ENCODE measurements at regions not wholly inside any gene's neighbourhood (a gene's known extent, or its start where the extent isn't known, plus 50 kb on each side); places are given as distances from the start of the nearest gene placed in this dataset.

GRCh38 chr15:31489801-31490646 lies 163.4 kb downstream of the KLF13 start:
- Histone ChIP-seq H3K79me1 (ENCODE audit: low read length) (no peaks in the 10 kb centered on the region), H3K4ac (ENCODE audit: low read depth, low read length) (no peak overlapping the region), H4K8ac (ENCODE audit: low read depth, low read length) (no peak overlapping the region), H3K36me3 (ENCODE audit: control insufficient read depth, insufficient read depth, low read length) (no peaks in the 10 kb centered on the region), H3K4me3 (ENCODE audit: low read length) (no peak overlapping the region), H2BK15ac (replicated peaks; ENCODE audit: low read depth) (no peak overlapping the region), H3K9ac (ENCODE audit: low read length) (no peak overlapping the region), H3K27ac (ENCODE audit: low read depth, low read length) (no peak overlapping the region), H3K18ac (ENCODE audit: low read length) (no peak overlapping the region), H3K79me2 (ENCODE audit: control insufficient read depth, insufficient read depth, low read length) (no peaks in the 10 kb centered on the region), H3K56ac (ENCODE audit: low read length) (no peak overlapping the region), H4K5ac (ENCODE audit: low read length) (no peak overlapping the region), H2BK5ac (ENCODE audit: low read length) (no peak overlapping the region), H3K4me2 (ENCODE audit: low read length) (no peak overlapping the region), H3K23ac (ENCODE audit: low read length) (no peak overlapping the region), H2AK5ac (ENCODE audit: low read length) (no peak overlapping the region), H3K27me3 (ENCODE audit: insufficient read depth, low read length, poor library complexity) (no peaks in the 10 kb centered on the region), H2BK120ac (ENCODE audit: low read depth, low read length) (no peak overlapping the region), H3K4me1 (ENCODE audit: control insufficient read depth, low read depth, low read length) (no peaks in the 10 kb centered on the region)
- peak; percentile 63 for DNase-seq
- WGBS (ENCODE audit: extremely low coverage, insufficient coverage, low lambda C conversion rate) = no CpG with 5 or more reads among the region's 12 CpGs

- WGBS (ENCODE audit: extremely low coverage, insufficient coverage, low lambda C conversion rate) = no CpG with 5 or more reads among the region's 4 CpGs
- no peaks in the 10 kb centered on the region for H3K79me2 ChIP-seq (ENCODE audit: control insufficient read depth, insufficient read depth, low read length)
- DNase-seq = no peak
- no peak overlapping the region for H3K4ac ChIP-seq (ENCODE audit: low read depth, low read length)
- no peak overlapping the region for H3K4me3 ChIP-seq (ENCODE audit: low read length)
- H2BK5ac ChIP-seq (ENCODE audit: low read length) = no peak overlapping the region
- H3K79me1 ChIP-seq (ENCODE audit: low read length) = no peaks in the 10 kb centered on the region
- no peaks in the 10 kb centered on the region for H3K27me3 ChIP-seq (ENCODE audit: insufficient read depth, low read length, poor library complexity)
- H3K56ac ChIP-seq (ENCODE audit: low read length) = no peak overlapping the region
- H4K8ac ChIP-seq (ENCODE audit: low read depth, low read length) = no peak overlapping the region
- H2BK120ac ChIP-seq (ENCODE audit: low read depth, low read length) = no peak overlapping the region
- no peak overlapping the region for H3K9ac ChIP-seq (ENCODE audit: low read length)
- no peaks in the 10 kb centered on the region for H3K4me1 ChIP-seq (ENCODE audit: control insufficient read depth, low read depth, low read length)
- H3K36me3 ChIP-seq (ENCODE audit: control insufficient read depth, insufficient read depth, low read length) = no peaks in the 10 kb centered on the region
- no peak overlapping the region for H4K5ac ChIP-seq (ENCODE audit: low read length)
- no peak overlapping the region for H2AK5ac ChIP-seq (ENCODE audit: low read length)
- H3K27ac ChIP-seq (ENCODE audit: low read depth, low read length) = no peak overlapping the region
- H3K23ac ChIP-seq (ENCODE audit: low read length) = no peak overlapping the region
- no peak overlapping the region for H3K4me2 ChIP-seq (ENCODE audit: low read length)
- no peak overlapping the region for H2BK15ac ChIP-seq (replicated peaks; ENCODE audit: low read depth)
- no peak overlapping the region for H3K18ac ChIP-seq (ENCODE audit: low read length)
Measured at GRCh38 chr15:31494786-31495185, 168.2 kb downstream of the KLF13 start.

GRCh38 chr15:31495281-31495680 lies 168.6 kb downstream of the KLF13 start:
- Histone ChIP-seq H3K4me2 (ENCODE audit: low read length) (no peak overlapping the region), H3K56ac (ENCODE audit: low read length) (no peak overlapping the region), H4K8ac (ENCODE audit: low read depth, low read length) (no peak overlapping the region)

GRCh38 chr15:31497838-31498237 lies 171.2 kb downstream of the KLF13 start:
- Histone ChIP-seq H3K79me1 (ENCODE audit: low read length) (no peaks in the 10 kb centered on the region), H3K27me3 (ENCODE audit: insufficient read depth, low read length, poor library complexity) (no peaks in the 10 kb centered on the region), H2BK15ac (replicated peaks; ENCODE audit: low read depth) (no peak overlapping the region), H3K56ac (ENCODE audit: low read length) (no peak overlapping the region), H4K8ac (ENCODE audit: low read depth, low read length) (no peak overlapping the region), H3K4me1 (ENCODE audit: control insufficient read depth, low read depth, low read length) (peaks cover 3% of the 10 kb centered on the region), H3K4me3 (ENCODE audit: low read length) (no peak overlapping the region), H3K79me2 (ENCODE audit: control insufficient read depth, insufficient read depth, low read length) (no peaks in the 10 kb centered on the region), H3K18ac (ENCODE audit: low read length) (no peak overlapping the region), H3K9ac (ENCODE audit: low read length) (no peak overlapping the region), H2BK120ac (ENCODE audit: low read depth, low read length) (no peak overlapping the region), H2AK5ac (ENCODE audit: low read length) (no peak overlapping the region), H3K36me3 (ENCODE audit: control insufficient read depth, insufficient read depth, low read length) (no peaks in the 10 kb centered on the region), H2BK5ac (ENCODE audit: low read length) (no peak overlapping the region), H3K27ac (ENCODE audit: low read depth, low read length) (no peak overlapping the region), H3K4ac (ENCODE audit: low read depth, low read length) (no peak overlapping the region), H3K4me2 (ENCODE audit: low read length) (no peak overlapping the region), H3K23ac (ENCODE audit: low read length) (no peak overlapping the region), H4K5ac (ENCODE audit: low read length) (no peak overlapping the region)
- WGBS (ENCODE audit: extremely low coverage, insufficient coverage, low lambda C conversion rate) = no CpG with 5 or more reads among the region's 2 CpGs
- DNase-seq = no peak

More at GRCh38 chr15:31495281-31495680, 168.6 kb downstream of the KLF13 start:
- H3K4me3 ChIP-seq (ENCODE audit: low read length) = no peak overlapping the region
- H3K79me2 ChIP-seq (ENCODE audit: control insufficient read depth, insufficient read depth, low read length) = no peaks in the 10 kb centered on the region
- H3K4me1 ChIP-seq (ENCODE audit: control insufficient read depth, low read depth, low read length) = no peaks in the 10 kb centered on the region
- no peaks in the 10 kb centered on the region for H3K36me3 ChIP-seq (ENCODE audit: control insufficient read depth, insufficient read depth, low read length)
- H4K5ac ChIP-seq (ENCODE audit: low read length) = no peak overlapping the region
- H3K23ac ChIP-seq (ENCODE audit: low read length) = no peak overlapping the region
- no peak overlapping the region for H3K4ac ChIP-seq (ENCODE audit: low read depth, low read length)
- no peak for DNase-seq
- no peak overlapping the region for H2AK5ac ChIP-seq (ENCODE audit: low read length)
- H2BK15ac ChIP-seq (replicated peaks; ENCODE audit: low read depth) = no peak overlapping the region
- H3K18ac ChIP-seq (ENCODE audit: low read length) = no peak overlapping the region
- H3K27ac ChIP-seq (ENCODE audit: low read depth, low read length) = no peak overlapping the region
- H2BK5ac ChIP-seq (ENCODE audit: low read length) = no peak overlapping the region
- WGBS (ENCODE audit: extremely low coverage, insufficient coverage, low lambda C conversion rate) = no CpG with 5 or more reads among the region's 4 CpGs
- no peak overlapping the region for H3K9ac ChIP-seq (ENCODE audit: low read length)
- H3K79me1 ChIP-seq (ENCODE audit: low read length) = no peaks in the 10 kb centered on the region
- H3K27me3 ChIP-seq (ENCODE audit: insufficient read depth, low read length, poor library complexity) = no peaks in the 10 kb centered on the region
- no peak overlapping the region for H2BK120ac ChIP-seq (ENCODE audit: low read depth, low read length)

DNA sequence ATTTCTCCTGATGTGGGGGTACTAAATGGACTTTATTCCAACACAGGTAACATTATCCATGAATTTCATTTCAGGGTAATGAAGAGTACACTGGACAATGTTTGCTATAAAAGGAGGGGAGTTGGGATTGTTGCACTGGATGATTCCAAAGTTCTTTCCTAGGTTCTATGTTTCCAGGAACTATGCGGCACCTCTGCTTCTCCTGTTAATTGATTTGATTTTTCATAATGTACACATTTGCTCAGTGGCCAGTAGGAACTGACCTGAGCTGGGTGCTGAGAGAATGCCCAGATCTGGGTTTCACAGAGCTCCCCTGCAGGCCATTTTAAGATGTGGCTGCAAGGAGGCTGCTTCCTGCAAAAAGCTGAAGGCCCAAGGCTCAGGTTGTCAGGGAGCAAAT lies 171.7 kb downstream of the KLF13 start:
- Histone ChIP-seq H3K4me3 (ENCODE audit: low read length) (no peak overlapping the region), H3K79me2 (ENCODE audit: control insufficient read depth, insufficient read depth, low read length) (no peaks in the 10 kb centered on the region), H3K36me3 (ENCODE audit: control insufficient read depth, insufficient read depth, low read length) (no peaks in the 10 kb centered on the region), H3K18ac (ENCODE audit: low read length) (no peak overlapping the region), H3K4me2 (ENCODE audit: low read length) (no peak overlapping the region), H2AK5ac (ENCODE audit: low read length) (no peak overlapping the region), H3K27me3 (ENCODE audit: insufficient read depth, low read length, poor library complexity) (no peaks in the 10 kb centered on the region), H2BK5ac (ENCODE audit: low read length) (no peak overlapping the region), H3K4me1 (ENCODE audit: control insufficient read depth, low read depth, low read length) (peaks cover 3% of the 10 kb centered on the region), H4K8ac (ENCODE audit: low read depth, low read length) (no peak overlapping the region), H3K9ac (ENCODE audit: low read length) (no peak overlapping the region), H2BK15ac (replicated peaks; ENCODE audit: low read depth) (no peak overlapping the region), H2BK120ac (ENCODE audit: low read depth, low read length) (no peak overlapping the region), H3K23ac (ENCODE audit: low read length) (no peak overlapping the region), H3K56ac (ENCODE audit: low read length) (no peak overlapping the region), H3K4ac (ENCODE audit: low read depth, low read length) (no peak overlapping the region), H3K27ac (ENCODE audit: low read depth, low read length) (no peak overlapping the region), H3K79me1 (ENCODE audit: low read length) (no peaks in the 10 kb centered on the region), H4K5ac (ENCODE audit: low read length) (no peak overlapping the region)
- no peak for DNase-seq
- WGBS (ENCODE audit: extremely low coverage, insufficient coverage, low lambda C conversion rate) = no CpG with 5 or more reads among the region's 1 CpG

- Histone ChIP-seq H3K4me3 (ENCODE audit: low read length) (no peak overlapping the region), H2BK120ac (ENCODE audit: low read depth, low read length) (no peak overlapping the region), H2BK5ac (ENCODE audit: low read length) (no peak overlapping the region), H2BK15ac (replicated peaks; ENCODE audit: low read depth) (no peak overlapping the region), H3K4ac (ENCODE audit: low read depth, low read length) (no peak overlapping the region), H3K18ac (ENCODE audit: low read length) (no peak overlapping the region), H4K8ac (ENCODE audit: low read depth, low read length) (no peak overlapping the region), H3K79me1 (ENCODE audit: low read length) (no peaks in the 10 kb centered on the region), H3K9ac (ENCODE audit: low read length) (no peak overlapping the region), H3K4me2 (ENCODE audit: low read length) (no peak overlapping the region), H3K56ac (ENCODE audit: low read length) (no peak overlapping the region), H3K79me2 (ENCODE audit: control insufficient read depth, insufficient read depth, low read length) (no peaks in the 10 kb centered on the region), H3K27me3 (ENCODE audit: insufficient read depth, low read length, poor library complexity) (no peaks in the 10 kb centered on the region), H2AK5ac (ENCODE audit: low read length) (no peak overlapping the region), H4K5ac (ENCODE audit: low read length) (no peak overlapping the region), H3K4me1 (ENCODE audit: control insufficient read depth, low read depth, low read length) (peaks cover 3% of the 10 kb centered on the region), H3K36me3 (ENCODE audit: control insufficient read depth, insufficient read depth, low read length) (no peaks in the 10 kb centered on the region), H3K23ac (ENCODE audit: low read length) (no peak overlapping the region), H3K27ac (ENCODE audit: low read depth, low read length) (no peak overlapping the region)
- WGBS (ENCODE audit: extremely low coverage, insufficient coverage, low lambda C conversion rate) = no CpG with 5 or more reads among the region's 4 CpGs
- DNase-seq = no peak
Measured at GRCh38 chr15:31498756-31499155, 172.1 kb downstream of the KLF13 start.
